K562 (cell line): ENCODE measurements at regions not wholly inside any gene's neighbourhood (a gene's known extent, or its start where the extent isn't known, plus 50 kb on each side); places are given as distances from the start of the nearest gene placed in this dataset.

Experiments
- ATAC-seq: fragments of 200-7000 bp; cut with Tn5 transposase; 3 replicates; pipeline ENCODE4 v1.9.1; 2020; ENCODE audit warnings: moderate library complexity
- BruUV-seq: library from RNA; stranded (reverse); fragments of 400-500 nt; replicated peaks from 2 replicates; lab custom pipeline; 2021; lab: Mats Ljungman, UMichigan
- CTCF ChIA-PET: fragments of 300-600 bp; formaldehyde crosslinking; extraction: SDS; loops from one replicate; lab custom pipeline; 2021; ENCODE audit warnings: low intra/inter-chr PET ratio; lab: Yijun Ruan, JAX
- POLR2A ChIA-PET: fragments of 300-600, 350-650 bp; sonication (Branson Sonifier 250); formaldehyde crosslinking; extraction: SDS; loops from one replicate; lab custom pipeline; 2021; ENCODE audit warnings: antibody characterized with exemption, inconsistent platforms; lab: Yijun Ruan, JAX
- DNase-seq, 4 experiments: peaks; one replicate each; pipeline versions ENCODE4 v3.0.0 to v3.0.0-alpha.2; 2011 to 2018; ENCODE audit warnings: low spot score in 3 of 4, mixed read lengths in 3 of 4; ENCODE audit errors: extremely low read depth in 1 of 4
- FAIRE-seq: peaks from 2 replicates; lab custom pipeline; 2011; peaks lifted over from hg19 to GRCh38; lab: Jason Lieb, UNC
- H2AFZ ChIP-seq: 2 replicates; pipeline ENCODE4 v1.6.0; 2011; ENCODE audit warnings: low read depth, low read length, control low read depth, inconsistent platforms
- H3K27ac ChIP-seq: fragments of 200-600 bp; 3 replicates; pipeline ENCODE4 v1.8.0; 2011; ENCODE audit warnings: low read depth, mild to moderate bottlenecking, control low read depth, inconsistent platforms, low read length, moderate library complexity, mixed read lengths; ENCODE audit errors: extremely low read depth
- H3K27me3 ChIP-seq, 2 experiments: fragments of 300-600 bp in 1 of 2; 2 replicates in 1 of 2; 3 replicates in 1 of 2; pipeline versions ENCODE4 v1.6.0 to v1.8.0; 2011; ENCODE audit warnings: inconsistent platforms in 2 of 2, low read length in 2 of 2, mild to moderate bottlenecking in 1 of 2, mixed read lengths in 1 of 2, moderate library complexity in 1 of 2; ENCODE audit not compliant: control insufficient read depth in 2 of 2, insufficient read depth in 2 of 2
- H3K36me3 ChIP-seq: fragments of 300-600 bp; 3 replicates; pipeline ENCODE4 v1.8.0; 2011; ENCODE audit warnings: mild to moderate bottlenecking, low read length, inconsistent platforms; ENCODE audit not compliant: control insufficient read depth, insufficient read depth
- H3K4me1 ChIP-seq, 2 experiments: fragments of 200-600 bp in 1 of 2; replicated peaks in 1 of 2; 2 replicates in 1 of 2; 3 replicates in 1 of 2; pipeline versions ENCODE4 v1.5.1 to v1.8.0; 2011; ENCODE audit warnings: inconsistent platforms in 2 of 2, low read length in 2 of 2, mild to moderate bottlenecking in 1 of 2, mixed read lengths in 1 of 2, moderate library complexity in 1 of 2; ENCODE audit not compliant: control insufficient read depth in 2 of 2, insufficient read depth in 2 of 2
- H3K4me2 ChIP-seq: 2 replicates; pipeline ENCODE4 v1.6.1; 2011; ENCODE audit warnings: low read length, control low read depth, inconsistent platforms, mixed read lengths; ENCODE audit not compliant: insufficient read depth
- H3K4me3 ChIP-seq: fragments of 200-600 bp; sonication (generic), shearing (Covaris generic); 2 replicates; pipeline ENCODE4 v1.5.1; 2016; ENCODE audit warnings: control low read depth, inconsistent platforms
- H3K79me2 ChIP-seq: fragments of 200-600 bp; 3 replicates; pipeline ENCODE4 v1.8.0; 2011; ENCODE audit warnings: low read length, inconsistent platforms; ENCODE audit not compliant: control insufficient read depth, insufficient read depth
- H3K9ac ChIP-seq, 2 experiments: 2 replicates each; pipeline versions ENCODE4 v1.6.0 to v1.6.1; 2011; ENCODE audit warnings: low read depth in 2 of 2, low read length in 2 of 2, control low read depth in 1 of 2, inconsistent platforms in 1 of 2, mild to moderate bottlenecking in 1 of 2, mixed read lengths in 1 of 2; ENCODE audit not compliant: insufficient read depth in 1 of 2
- H3K9me1 ChIP-seq: one replicate; pipeline ENCODE4 v1.6.0; 2011; ENCODE audit warnings: inconsistent platforms, mild to moderate bottlenecking, low read length, moderate library complexity; ENCODE audit not compliant: control insufficient read depth, insufficient read depth
- H3K9me3 ChIP-seq: replicated peaks from 2 replicates; pipeline ENCODE4 v1.5.1; 2011; ENCODE audit warnings: low read depth, low read length, inconsistent platforms; ENCODE audit not compliant: control insufficient read depth, insufficient read depth
- H4K20me1 ChIP-seq: replicated peaks from 2 replicates; pipeline ENCODE4 v1.6.1; 2011; ENCODE audit warnings: low read length, inconsistent platforms, mixed read lengths; ENCODE audit not compliant: control insufficient read depth, insufficient read depth
- ARID1B ChIP-seq: fragments of 450-650 bp; IDR thresholded peaks from 2 replicates; pipeline ENCODE4 v1.6.1; 2016; ENCODE audit warnings: antibody characterized with exemption, mild to moderate bottlenecking, inconsistent platforms
- BRCA1 ChIP-seq, 2 experiments: fragments of 450-650 bp in 1 of 2; sonication (generic) in 1 of 2; formaldehyde crosslinking in 1 of 2; IDR thresholded peaks; 2 replicates each; pipeline versions ENCODE4 v1.5.0 to v1.6.1; 2017 to 2020; ENCODE audit warnings: mild to moderate bottlenecking in 1 of 2, missing genetic modification reagents in 1 of 2
- CHD1 ChIP-seq: fragments of 200-600 bp; sonication (generic); IDR thresholded peaks from one replicate; pipeline ENCODE4 v1.6.1; 2012; ENCODE audit warnings: mild to moderate bottlenecking, moderate library complexity, low read length, inconsistent platforms
- FOXA3 ChIP-seq, 2 experiments: fragments of 450-650 bp in 1 of 2; sonication (generic) in 1 of 2; formaldehyde crosslinking; IDR thresholded peaks in 1 of 2; conservative IDR thresholded peaks in 1 of 2; 2 replicates each; pipeline versions ENCODE4 v1.4.0 to v1.8.0; 2020 to 2022; ENCODE audit warnings: mild to moderate bottlenecking in 2 of 2, missing genetic modification reagents in 1 of 2
- MAZ ChIP-seq, 2 experiments: fragments of 450-650 bp in 1 of 2; sonication (generic) in 1 of 2; formaldehyde crosslinking; IDR thresholded peaks in 1 of 2; conservative IDR thresholded peaks in 1 of 2; 2 replicates each; pipeline versions ENCODE4 v1.4.0 to v1.5.0; 2020; ENCODE audit warnings: mild to moderate bottlenecking in 1 of 2, missing genetic modification reagents in 1 of 2
- MLLT1 ChIP-seq, 2 experiments: fragments of 450-650 bp; IDR thresholded peaks; 2 replicates each; pipeline ENCODE4 v1.6.1; 2016
- ZKSCAN8 ChIP-seq: fragments of 200-800 bp; sonication (Bioruptor generic); IDR thresholded peaks from 2 replicates; pipeline ENCODE4 v1.6.1; 2016; ENCODE audit warnings: missing genetic modification characterization, missing compliant biosample characterization
- ZNF277 ChIP-seq: fragments of 250-450 bp; sonication (Bioruptor Pico); IDR thresholded peaks from 2 replicates; pipeline ENCODE4 v1.8.0; 2022; ENCODE audit warnings: inconsistent platforms, mild to moderate bottlenecking, moderate library complexity, borderline replicate concordance
- WGBS: fragments of 100-300 bp; shearing (Covaris generic); methylation state at CpG from one replicate; pipeline ENCODE4 v1.1.6; 2016; ENCODE audit warnings: low coverage, mixed read lengths; ENCODE audit not compliant: insufficient coverage; ENCODE audit errors: missing lambda C conversion rate; 5-methylcytosine and 5-hydroxymethylcytosine counted together
- in situ Hi-C: fragments of 300-500 bp; cut with MboI; formaldehyde crosslinking; loops from 4 replicates; pipeline ENCODE4 v1.15.0; 2018; ENCODE audit warnings: inconsistent platforms, mixed read lengths
- intact Hi-C: fragments of 100-400 bp; cut with micrococcal nuclease; formaldehyde crosslinking; loops from 2 replicates; pipeline ENCODE4 v1.14.2; 2022
- TF ChIP-seq, protein P1 (sequence below): sonication (generic); formaldehyde crosslinking; IDR thresholded peaks from 2 replicates; pipeline ENCODE4 v1.8.1; 2023; ENCODE audit warnings: missing genetic modification reagents, mild to moderate bottlenecking, borderline replicate concordance
- TF ChIP-seq, protein P2 (sequence below): sonication (generic); formaldehyde crosslinking; IDR thresholded peaks from 2 replicates; pipeline ENCODE4 v1.8.0; 2022; ENCODE audit warnings: mild to moderate bottlenecking, missing genetic modification reagents

DNA sequence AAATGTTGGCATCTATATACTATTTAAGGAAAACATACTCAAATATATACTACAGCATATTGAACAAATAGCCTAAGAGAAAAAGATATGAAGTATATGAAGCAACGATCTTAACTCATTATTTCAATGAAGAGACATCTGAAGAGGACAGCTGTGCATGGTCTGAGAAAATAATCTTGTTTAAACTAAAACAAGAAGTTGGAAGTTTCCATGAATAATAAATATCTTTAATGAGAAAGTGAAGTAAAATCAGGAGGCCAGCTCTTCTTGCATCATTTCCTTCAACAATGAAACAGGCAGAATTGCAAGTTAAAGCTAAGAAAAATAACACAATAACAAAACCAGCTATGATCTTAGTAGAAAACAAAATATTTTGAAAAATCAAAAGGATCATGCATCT is 1265.4 kb upstream of the MAP3K7 start:
- 6% methylated on average over 1 of the region's 1 CpG for WGBS
- H3K79me2 ChIP-seq, result no peaks in the 10 kb centered on the region
- intact Hi-C loops, result no loop called here
- in situ Hi-C loops, result no loop called here
- ATAC-seq (no peak), FAIRE-seq (no peak), DNase-seq (no peak)
- H3K4me1 ChIP-seq, result no peaks in the 10 kb centered on the region
- ChIA-PET CTCF (no interaction called here), POLR2A (no interaction called here)
- H3K27me3 ChIP-seq, result no peaks in the 10 kb centered on the region
- BruUV-seq, result no TSS peak
- no peaks in the 10 kb centered on the region for H3K9me1 ChIP-seq
- H3K36me3 ChIP-seq, result no peaks in the 10 kb centered on the region
- H4K20me1 ChIP-seq, result no peaks in the 10 kb centered on the region
- no peak overlapping the region for H3K27ac ChIP-seq
- H3K4me2 ChIP-seq, result no peak overlapping the region
- no peak overlapping the region for H3K9ac ChIP-seq
- no peak overlapping the region for H3K4me3 ChIP-seq
- no peak overlapping the region for H2AFZ ChIP-seq
- H3K9me3 ChIP-seq, result no peaks in the 10 kb centered on the region
- TF ChIP-seq ZNF277, result no peak
- no peak for TF ChIP-seq BRCA1 (IDR thresholded peaks at IDR 0.05)
- no peak for TF ChIP-seq BRCA1 (CRISPR knock-in tag; IDR thresholded peaks at IDR 0.05)
- TF ChIP-seq, protein P1, sequence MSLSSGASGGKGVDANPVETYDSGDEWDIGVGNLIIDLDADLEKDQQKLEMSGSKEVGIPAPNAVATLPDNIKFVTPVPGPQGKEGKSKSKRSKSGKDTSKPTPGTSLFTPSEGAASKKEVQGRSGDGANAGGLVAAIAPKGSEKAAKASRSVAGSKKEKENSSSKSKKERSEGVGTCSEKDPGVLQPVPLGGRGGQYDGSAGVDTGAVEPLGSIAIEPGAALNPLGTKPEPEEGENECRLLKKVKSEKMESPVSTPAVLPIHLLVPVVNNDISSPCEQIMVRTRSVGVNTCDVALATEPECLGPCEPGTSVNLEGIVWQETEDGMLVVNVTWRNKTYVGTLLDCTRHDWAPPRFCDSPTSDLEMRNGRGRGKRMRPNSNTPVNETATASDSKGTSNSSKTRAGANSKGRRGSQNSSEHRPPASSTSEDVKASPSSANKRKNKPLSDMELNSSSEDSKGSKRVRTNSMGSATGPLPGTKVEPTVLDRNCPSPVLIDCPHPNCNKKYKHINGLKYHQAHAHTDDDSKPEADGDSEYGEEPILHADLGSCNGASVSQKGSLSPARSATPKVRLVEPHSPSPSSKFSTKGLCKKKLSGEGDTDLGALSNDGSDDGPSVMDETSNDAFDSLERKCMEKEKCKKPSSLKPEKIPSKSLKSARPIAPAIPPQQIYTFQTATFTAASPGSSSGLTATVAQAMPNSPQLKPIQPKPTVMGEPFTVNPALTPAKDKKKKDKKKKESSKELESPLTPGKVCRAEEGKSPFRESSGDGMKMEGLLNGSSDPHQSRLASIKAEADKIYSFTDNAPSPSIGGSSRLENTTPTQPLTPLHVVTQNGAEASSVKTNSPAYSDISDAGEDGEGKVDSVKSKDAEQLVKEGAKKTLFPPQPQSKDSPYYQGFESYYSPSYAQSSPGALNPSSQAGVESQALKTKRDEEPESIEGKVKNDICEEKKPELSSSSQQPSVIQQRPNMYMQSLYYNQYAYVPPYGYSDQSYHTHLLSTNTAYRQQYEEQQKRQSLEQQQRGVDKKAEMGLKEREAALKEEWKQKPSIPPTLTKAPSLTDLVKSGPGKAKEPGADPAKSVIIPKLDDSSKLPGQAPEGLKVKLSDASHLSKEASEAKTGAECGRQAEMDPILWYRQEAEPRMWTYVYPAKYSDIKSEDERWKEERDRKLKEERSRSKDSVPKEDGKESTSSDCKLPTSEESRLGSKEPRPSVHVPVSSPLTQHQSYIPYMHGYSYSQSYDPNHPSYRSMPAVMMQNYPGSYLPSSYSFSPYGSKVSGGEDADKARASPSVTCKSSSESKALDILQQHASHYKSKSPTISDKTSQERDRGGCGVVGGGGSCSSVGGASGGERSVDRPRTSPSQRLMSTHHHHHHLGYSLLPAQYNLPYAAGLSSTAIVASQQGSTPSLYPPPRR (CRISPR knock-in tag), result no peak
- TF ChIP-seq MLLT1 (IDR thresholded peaks at IDR 0.05), result no peak
- no peak for TF ChIP-seq MAZ (CRISPR knock-in tag; conservative IDR thresholded peaks at IDR 0.05 in 1 of 2, IDR thresholded peaks at IDR 0.05 in 1 of 2)
- TF ChIP-seq, protein P2, sequence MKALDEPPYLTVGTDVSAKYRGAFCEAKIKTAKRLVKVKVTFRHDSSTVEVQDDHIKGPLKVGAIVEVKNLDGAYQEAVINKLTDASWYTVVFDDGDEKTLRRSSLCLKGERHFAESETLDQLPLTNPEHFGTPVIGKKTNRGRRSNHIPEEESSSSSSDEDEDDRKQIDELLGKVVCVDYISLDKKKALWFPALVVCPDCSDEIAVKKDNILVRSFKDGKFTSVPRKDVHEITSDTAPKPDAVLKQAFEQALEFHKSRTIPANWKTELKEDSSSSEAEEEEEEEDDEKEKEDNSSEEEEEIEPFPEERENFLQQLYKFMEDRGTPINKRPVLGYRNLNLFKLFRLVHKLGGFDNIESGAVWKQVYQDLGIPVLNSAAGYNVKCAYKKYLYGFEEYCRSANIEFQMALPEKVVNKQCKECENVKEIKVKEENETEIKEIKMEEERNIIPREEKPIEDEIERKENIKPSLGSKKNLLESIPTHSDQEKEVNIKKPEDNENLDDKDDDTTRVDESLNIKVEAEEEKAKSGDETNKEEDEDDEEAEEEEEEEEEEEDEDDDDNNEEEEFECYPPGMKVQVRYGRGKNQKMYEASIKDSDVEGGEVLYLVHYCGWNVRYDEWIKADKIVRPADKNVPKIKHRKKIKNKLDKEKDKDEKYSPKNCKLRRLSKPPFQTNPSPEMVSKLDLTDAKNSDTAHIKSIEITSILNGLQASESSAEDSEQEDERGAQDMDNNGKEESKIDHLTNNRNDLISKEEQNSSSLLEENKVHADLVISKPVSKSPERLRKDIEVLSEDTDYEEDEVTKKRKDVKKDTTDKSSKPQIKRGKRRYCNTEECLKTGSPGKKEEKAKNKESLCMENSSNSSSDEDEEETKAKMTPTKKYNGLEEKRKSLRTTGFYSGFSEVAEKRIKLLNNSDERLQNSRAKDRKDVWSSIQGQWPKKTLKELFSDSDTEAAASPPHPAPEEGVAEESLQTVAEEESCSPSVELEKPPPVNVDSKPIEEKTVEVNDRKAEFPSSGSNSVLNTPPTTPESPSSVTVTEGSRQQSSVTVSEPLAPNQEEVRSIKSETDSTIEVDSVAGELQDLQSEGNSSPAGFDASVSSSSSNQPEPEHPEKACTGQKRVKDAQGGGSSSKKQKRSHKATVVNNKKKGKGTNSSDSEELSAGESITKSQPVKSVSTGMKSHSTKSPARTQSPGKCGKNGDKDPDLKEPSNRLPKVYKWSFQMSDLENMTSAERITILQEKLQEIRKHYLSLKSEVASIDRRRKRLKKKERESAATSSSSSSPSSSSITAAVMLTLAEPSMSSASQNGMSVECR (CRISPR knock-in tag), result no peak
- no peak for TF ChIP-seq ZKSCAN8 (CRISPR knock-in tag)
- TF ChIP-seq CHD1, result no peak
- no peak for TF ChIP-seq ARID1B
- no peak for TF ChIP-seq FOXA3 (CRISPR knock-in tag; conservative IDR thresholded peaks at IDR 0.05 in 1 of 2, IDR thresholded peaks at IDR 0.05 in 1 of 2)
